ENCODE measurements at regions not wholly inside any gene's neighbourhood (a gene's known extent, or its start where the extent isn't known, plus 50 kb on each side); places are given as distances from the start of the nearest gene placed in this dataset.

GRCh38 chr5:167049771-167050567 is 1241.5 kb upstream of the WWC1 start:
- Histone ChIP-seq H3K36me3 (no peaks in the 10 kb centered on the region), H3K27ac (no peak overlapping the region), H3K27me3 (replicated peaks in 1 of 7) (no peaks in the 10 kb centered on the region), H3K4me1 (no peaks in the 10 kb centered on the region), H3K9me3 (no peaks in the 10 kb centered on the region), H3K4me3 (no peak overlapping the region)
- WGBS, 5 donors, result 81 to 94% (median 90%) methylated on average over 9 to 10 of the region's 10 CpGs
- TF ChIP-seq POLR2AphosphoS5 (IDR thresholded peaks at IDR 0.05), result no peak
- no peak for TF ChIP-seq POLR2A (IDR thresholded peaks at IDR 0.05)
- TF ChIP-seq CTCF (IDR thresholded peaks at IDR 0.05 in 8 of 11, conservative IDR thresholded peaks at IDR 0.05 in 3 of 11), result no peak
- no peak for DNase-seq
- intact Hi-C loops (cut with DNase I; ENCODE audit: low total_unique reads), result no loop called here

GRCh38 chr5:167050568-167051401 is 1240.7 kb upstream of the WWC1 start:
- Histone ChIP-seq H3K9me3 (no peaks in the 10 kb centered on the region), H3K36me3 (no peaks in the 10 kb centered on the region), H3K27me3 (replicated peaks in 1 of 7) (no peaks in the 10 kb centered on the region), H3K4me1 (no peaks in the 10 kb centered on the region), H3K27ac (no peak overlapping the region), H3K4me3 (no peak overlapping the region)
- TF ChIP-seq POLR2AphosphoS5 (IDR thresholded peaks at IDR 0.05) (no peak), POLR2A (IDR thresholded peaks at IDR 0.05) (no peak), CTCF (IDR thresholded peaks at IDR 0.05 in 8 of 11, conservative IDR thresholded peaks at IDR 0.05 in 3 of 11) (no peak)
- 61 to 78% (median 62%) methylated on average over 8 of the region's 8 CpGs for WGBS, 5 donors
- intact Hi-C loops (cut with DNase I; ENCODE audit: low total_unique reads), result no loop called here
- DNase-seq, result no peak

- Histone ChIP-seq H3K4me1 (no peaks in the 10 kb centered on the region), H3K4me3 (no peak overlapping the region), H3K27me3 (replicated peaks in 1 of 7) (no peaks in the 10 kb centered on the region), H3K36me3 (no peaks in the 10 kb centered on the region), H3K27ac (no peak overlapping the region), H3K9me3 (no peaks in the 10 kb centered on the region)
- TF ChIP-seq POLR2A (IDR thresholded peaks at IDR 0.05) (no peak), CTCF (IDR thresholded peaks at IDR 0.05 in 8 of 11, conservative IDR thresholded peaks at IDR 0.05 in 3 of 11) (no peak), POLR2AphosphoS5 (IDR thresholded peaks at IDR 0.05) (no peak)
- WGBS, 5 donors, result 88 to 90% (median 88%) methylated on average over 7 of the region's 7 CpGs
- intact Hi-C loops (cut with DNase I; ENCODE audit: low total_unique reads), result no loop called here
- DNase-seq, result no peak
Observed at GRCh38 chr5:167051402-167051768, 1240.1 kb upstream of the WWC1 start.

- no peak for TF ChIP-seq POLR2AphosphoS5 (IDR thresholded peaks at IDR 0.05)
- no peak for TF ChIP-seq CTCF (IDR thresholded peaks at IDR 0.05 in 8 of 11, conservative IDR thresholded peaks at IDR 0.05 in 3 of 11)
- no peak for TF ChIP-seq POLR2A (IDR thresholded peaks at IDR 0.05)
- H3K36me3 ChIP-seq, result no peaks in the 10 kb centered on the region
- intact Hi-C loops (cut with DNase I; ENCODE audit: low total_unique reads), result no loop called here
- H3K27me3 ChIP-seq (replicated peaks in 1 of 7), result no peaks in the 10 kb centered on the region
- H3K4me3 ChIP-seq, result no peak overlapping the region
- no peaks in the 10 kb centered on the region for H3K9me3 ChIP-seq
- DNase-seq, result no peak
- no peaks in the 10 kb centered on the region for H3K4me1 ChIP-seq
- H3K27ac ChIP-seq, result no peak overlapping the region
- WGBS, 5 donors, result 78 to 97% (median 86%) methylated on average over 1 of the region's 1 CpG
Observed at GRCh38 chr5:167052791-167053190, 1238.7 kb upstream of the WWC1 start.
